ENCODE measurements at regions not wholly inside any gene's neighbourhood (a gene's known extent, or its start where the extent isn't known, plus 50 kb on each side); places are given as distances from the start of the nearest gene placed in this dataset.

DNA sequence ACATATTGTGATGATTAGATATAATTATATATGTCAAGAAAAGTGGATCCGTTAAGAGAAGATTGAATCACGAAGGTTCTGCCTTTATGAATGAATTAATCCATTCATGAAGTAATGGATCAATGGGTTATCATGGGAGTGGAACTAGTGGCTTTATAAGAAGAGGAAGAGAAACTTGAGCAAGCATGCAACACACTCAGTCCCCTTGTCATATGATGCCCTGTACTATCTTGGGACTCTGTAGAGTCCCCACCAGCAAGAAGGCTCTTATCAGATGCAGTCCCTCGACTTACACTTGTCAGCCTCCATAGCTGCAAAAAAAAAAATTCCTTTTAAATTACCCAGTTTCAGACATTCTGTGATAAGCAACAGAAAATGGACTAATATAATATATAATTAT lies 301.9 kb downstream of the RAP2B start (continued):
- TF ChIP-seq NFIC (IDR thresholded peaks at IDR 0.05; ENCODE audit: low read depth, low read length) = 0 out of 2 replicates have a peak, but pooled peaks have one; percentile 28
- no peak for TF ChIP-seq REST (IDR thresholded peaks at IDR 0.05; ENCODE audit: low read depth, low read length)

GRCh38 chr3:153469162-153469561 lies 307.1 kb downstream of the RAP2B start:
- SMC1A ChIA-PET (ENCODE audit: uncharacterized antibody, unreplicated experiment) = no interaction called here
- Histone ChIP-seq H4K20me1 (ENCODE audit: control insufficient read depth, insufficient read depth) (no peaks in the 10 kb centered on the region), H3K4me3 (no peak overlapping the region), H3K9ac (ENCODE audit: control insufficient read depth, insufficient read depth, low read length) (no peak overlapping the region), H3K27ac (ENCODE audit: control insufficient read depth, insufficient read depth) (no peak overlapping the region), H3K9me3 (replicated peaks; ENCODE audit: control insufficient read depth, insufficient read depth, low read length) (no peaks in the 10 kb centered on the region), H3K79me2 (ENCODE audit: control insufficient read depth, insufficient read depth, low read length) (no peaks in the 10 kb centered on the region), H3K4me1 (ENCODE audit: control insufficient read depth, insufficient read depth, low read length) (no peaks in the 10 kb centered on the region), H3K36me3 (ENCODE audit: control insufficient read depth in 2 of 2, insufficient read depth in 2 of 2, low read length in 1 of 2) (no peaks in the 10 kb centered on the region), H3K4me2 (ENCODE audit: control insufficient read depth, insufficient read depth) (no peak overlapping the region), H2AFZ (ENCODE audit: control insufficient read depth, low read depth, low read length) (no peak overlapping the region), H3K27me3 (replicated peaks in 1 of 2; ENCODE audit: control insufficient read depth in 2 of 2, insufficient read depth in 2 of 2, low read length in 1 of 2) (no peaks in the 10 kb centered on the region)
- FAIRE-seq (no peak), DNase-seq (ENCODE audit: low read depth, low spot score) (no peak), ATAC-seq (no peak)
- TF ChIP-seq MTA2 (IDR thresholded peaks at IDR 0.05; ENCODE audit: low read depth) (no peak), MEF2A (IDR thresholded peaks at IDR 0.05; ENCODE audit: insufficient read depth, low read depth, low read length) (no peak), MEF2B (IDR thresholded peaks at IDR 0.05; ENCODE audit: partially characterized antibody, poor library complexity, severe bottlenecking) (no peak), PML (IDR thresholded peaks at IDR 0.05; ENCODE audit: low read length) (no peak), ZZZ3 (IDR thresholded peaks at IDR 0.05; ENCODE audit: control insufficient read depth, insufficient read length, low read depth) (no peak), ZSCAN29 (IDR thresholded peaks at IDR 0.05) (no peak), BACH1 (IDR thresholded peaks at IDR 0.05; ENCODE audit: borderline replicate concordance) (no peak)
- 65% methylated on average over 1 of the region's 1 CpG for WGBS (ENCODE audit: insufficient coverage, insufficient replicate concordance, low lambda C conversion rate, missing lambda C conversion rate)
- no TSS peak for BruUV-seq (replicated peaks)
- intact Hi-C loops (cut with micrococcal nuclease; ENCODE audit: unreplicated experiment) (no loop called here), in situ Hi-C loops (cut with MboI) (no loop called here)
- CTCF ChIA-PET = no interaction called here
- RAD21 ChIA-PET (ENCODE audit: unreplicated experiment) = no interaction called here
- POLR2A ChIA-PET = no interaction called here

Data from GM12878 (cell line).